Chondrocyte (in vitro differentiated cells): ENCODE measurements at regions not wholly inside any gene's neighbourhood (a gene's known extent, or its start where the extent isn't known, plus 50 kb on each side); places are given as distances from the start of the nearest gene placed in this dataset.

Experiments used
- DNase-seq: peaks from one replicate; pipeline ENCODE4 v3.0.0; 2021; ENCODE audit warnings: mixed read lengths, low spot score
- H3K27ac Mint-ChIP-seq: one replicate; pipeline ENCODE4 v1.8.0; 2021; ENCODE audit warnings: mild to moderate bottlenecking, moderate library complexity, mixed read lengths; ENCODE audit not compliant: unreplicated experiment
- H3K27me3 Mint-ChIP-seq: 2 replicates; pipeline ENCODE4 v1.8.0; 2021; ENCODE audit warnings: low read depth, mixed read lengths
- H3K36me3 Mint-ChIP-seq: 2 replicates; pipeline ENCODE4 v1.8.0; 2021; ENCODE audit warnings: low read depth, mixed read lengths
- H3K4me1 Mint-ChIP-seq: 2 replicates; pipeline ENCODE4 v1.8.0; 2021; ENCODE audit warnings: low read depth, mild to moderate bottlenecking, mixed read lengths
- H3K4me3 Mint-ChIP-seq: one replicate; pipeline ENCODE4 v1.8.0; 2021; ENCODE audit warnings: mild to moderate bottlenecking, moderate library complexity, mixed read lengths; ENCODE audit not compliant: unreplicated experiment
- H3K9me3 Mint-ChIP-seq: 2 replicates; pipeline ENCODE4 v1.8.0; 2021; ENCODE audit warnings: low read depth, mixed read lengths
- TF ChIP-seq, protein P1 (sequence below): fragments of 200-600 bp; sonication (generic); IDR thresholded peaks from 2 replicates; pipeline ENCODE4 v1.5.0; 2021; ENCODE audit warnings: antibody characterized with exemption, mild to moderate bottlenecking, moderate library complexity

DNA sequence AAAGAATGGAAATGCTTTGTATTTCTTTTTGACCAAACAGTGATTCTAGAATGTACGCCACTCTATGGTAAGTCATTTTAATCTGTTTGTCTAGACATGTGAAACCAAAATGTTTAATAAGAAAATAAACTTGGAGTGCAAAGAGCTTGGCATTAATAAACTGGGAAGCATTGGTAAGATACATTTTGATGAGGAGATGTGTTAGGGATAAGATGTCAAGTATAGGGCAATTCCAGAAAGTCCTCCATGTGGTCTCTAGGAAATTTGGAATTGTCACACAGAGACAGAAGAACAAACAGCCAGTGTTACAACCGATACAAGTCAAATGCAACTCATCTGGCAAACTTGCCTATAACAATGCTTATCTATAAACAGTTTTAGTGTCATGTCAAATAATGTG, 410.7 kb upstream of the SEMA3A start:
- Mint-ChIP-seq H3K4me1 (no peaks in the 10 kb centered on the region), H3K27me3 (no peaks in the 10 kb centered on the region), H3K36me3 (peaks cover 3% of the 10 kb centered on the region), H3K9me3 (peaks cover 11% of the 10 kb centered on the region), H3K27ac (no peak overlapping the region), H3K4me3 (no peak overlapping the region)
- TF ChIP-seq, protein P1, sequence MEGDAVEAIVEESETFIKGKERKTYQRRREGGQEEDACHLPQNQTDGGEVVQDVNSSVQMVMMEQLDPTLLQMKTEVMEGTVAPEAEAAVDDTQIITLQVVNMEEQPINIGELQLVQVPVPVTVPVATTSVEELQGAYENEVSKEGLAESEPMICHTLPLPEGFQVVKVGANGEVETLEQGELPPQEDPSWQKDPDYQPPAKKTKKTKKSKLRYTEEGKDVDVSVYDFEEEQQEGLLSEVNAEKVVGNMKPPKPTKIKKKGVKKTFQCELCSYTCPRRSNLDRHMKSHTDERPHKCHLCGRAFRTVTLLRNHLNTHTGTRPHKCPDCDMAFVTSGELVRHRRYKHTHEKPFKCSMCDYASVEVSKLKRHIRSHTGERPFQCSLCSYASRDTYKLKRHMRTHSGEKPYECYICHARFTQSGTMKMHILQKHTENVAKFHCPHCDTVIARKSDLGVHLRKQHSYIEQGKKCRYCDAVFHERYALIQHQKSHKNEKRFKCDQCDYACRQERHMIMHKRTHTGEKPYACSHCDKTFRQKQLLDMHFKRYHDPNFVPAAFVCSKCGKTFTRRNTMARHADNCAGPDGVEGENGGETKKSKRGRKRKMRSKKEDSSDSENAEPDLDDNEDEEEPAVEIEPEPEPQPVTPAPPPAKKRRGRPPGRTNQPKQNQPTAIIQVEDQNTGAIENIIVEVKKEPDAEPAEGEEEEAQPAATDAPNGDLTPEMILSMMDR: no peak
- DNase-seq: no peak

DNA sequence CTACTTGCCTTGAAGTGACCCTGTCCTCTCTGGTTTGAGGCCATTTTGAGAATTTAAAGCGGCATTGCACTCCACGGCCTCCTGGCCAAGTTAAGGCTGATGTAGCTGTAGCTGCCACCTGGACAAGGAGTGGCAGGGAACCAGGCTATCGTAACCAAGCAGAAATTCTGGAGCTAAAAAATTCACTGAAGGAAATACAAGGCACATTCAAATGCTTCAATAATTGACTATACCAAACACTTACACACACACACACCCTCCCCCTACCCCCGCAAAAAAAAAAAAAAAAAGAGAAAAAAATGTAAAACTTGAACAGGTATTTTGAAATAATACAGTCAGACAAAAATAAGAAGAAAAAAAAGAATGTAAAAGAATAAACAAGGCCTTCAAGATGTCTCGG, 409.0 kb upstream of the SEMA3A start:
- Mint-ChIP-seq H3K36me3 (peaks cover 3% of the 10 kb centered on the region), H3K27ac (no peak overlapping the region), H3K4me1 (no peaks in the 10 kb centered on the region), H3K27me3 (no peaks in the 10 kb centered on the region), H3K9me3 (peaks cover 11% of the 10 kb centered on the region), H3K4me3 (no peak overlapping the region)
- no peak for DNase-seq
- TF ChIP-seq, protein P1: no peak

DNA sequence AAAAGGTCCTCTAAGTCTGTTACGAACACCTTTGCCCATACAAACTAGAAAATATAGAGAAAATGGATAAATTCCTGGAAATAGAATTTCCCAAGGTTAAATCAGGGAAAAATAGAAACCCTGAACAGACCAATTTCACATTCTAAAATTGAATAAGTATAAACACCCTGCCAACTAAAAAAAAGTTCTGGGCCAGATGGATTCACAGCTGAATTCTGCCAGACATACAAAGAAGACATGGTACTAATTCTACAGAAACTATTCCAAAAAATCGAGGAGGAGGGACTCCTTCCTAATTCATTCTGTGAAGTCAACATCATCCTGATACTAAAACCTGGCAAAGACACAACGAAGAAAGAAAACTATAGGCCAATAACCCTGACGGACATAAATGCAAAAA, 400.4 kb upstream of the SEMA3A start:
- H3K27ac Mint-ChIP-seq: no peak overlapping the region
- TF ChIP-seq, protein P1: no peak

DNA sequence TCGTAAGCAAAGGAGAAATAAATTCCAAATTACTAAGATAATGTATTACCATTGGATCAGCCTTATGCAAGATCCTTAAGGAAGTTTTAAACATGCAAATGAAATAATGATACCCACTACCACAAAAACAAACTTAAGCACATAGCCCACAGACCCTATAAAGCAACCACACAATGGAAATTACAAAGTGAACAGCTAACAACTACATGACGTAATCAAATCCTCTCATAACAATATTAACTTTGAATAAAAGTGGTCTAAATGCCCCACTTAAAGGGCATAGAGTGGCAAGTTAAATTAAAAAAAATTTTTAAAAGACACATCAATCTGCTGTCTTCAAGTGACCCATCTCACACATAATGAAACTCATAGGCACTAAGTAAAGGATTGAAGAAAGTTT, 397.3 kb upstream of the SEMA3A start:
- TF ChIP-seq, protein P1: no peak
- Mint-ChIP-seq H3K4me1 (no peaks in the 10 kb centered on the region), H3K36me3 (peaks cover 6% of the 10 kb centered on the region), H3K27ac (no peak overlapping the region), H3K27me3 (no peaks in the 10 kb centered on the region), H3K9me3 (peaks cover 14% of the 10 kb centered on the region), H3K4me3 (no peak overlapping the region)
- DNase-seq: no peak

More for the DNA sequence above, 400.4 kb upstream of the SEMA3A start:
- Mint-ChIP-seq H3K4me1 (no peaks in the 10 kb centered on the region), H3K27me3 (no peaks in the 10 kb centered on the region), H3K4me3 (no peak overlapping the region), H3K9me3 (peaks cover 14% of the 10 kb centered on the region), H3K36me3 (peaks cover 6% of the 10 kb centered on the region)
- DNase-seq: no peak

DNA sequence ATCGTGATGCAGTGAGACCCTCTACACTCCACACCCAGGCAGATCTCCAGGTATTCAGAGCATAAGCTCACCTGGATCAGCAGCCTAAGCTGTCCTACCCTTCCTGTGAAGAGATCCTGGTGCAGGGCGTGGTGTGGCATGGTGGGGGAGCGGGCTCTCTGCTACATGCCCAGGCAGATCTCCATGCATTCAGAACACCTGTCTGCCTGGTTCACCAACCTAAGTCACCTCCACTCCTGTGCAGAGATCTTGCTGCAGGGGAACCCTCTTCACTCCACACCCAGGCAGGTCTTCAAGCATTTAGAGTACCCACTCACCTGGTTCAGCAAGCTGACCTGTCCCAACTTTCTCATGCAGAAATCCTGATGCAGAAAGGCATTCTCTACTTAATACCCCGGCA, 394.4 kb upstream of the SEMA3A start:
- Mint-ChIP-seq H3K36me3 (peaks cover 4% of the 10 kb centered on the region), H3K9me3 (peaks cover 9% of the 10 kb centered on the region), H3K4me3 (no peak overlapping the region), H3K27me3 (no peaks in the 10 kb centered on the region), H3K4me1 (no peaks in the 10 kb centered on the region), H3K27ac (no peak overlapping the region)
- DNase-seq: no peak
- TF ChIP-seq, protein P1: no peak
